AG08396 (cell line): ENCODE measurements at regions not wholly inside any gene's neighbourhood (a gene's known extent, or its start where the extent isn't known, plus 50 kb on each side); places are given as distances from the start of the nearest gene placed in this dataset.

ENCODE experiments used
- DNase-seq: peaks from one replicate; pipeline ENCODE4 v3.0.0; 2012; ENCODE audit warnings: low spot score, mixed read lengths

GRCh38 chr3:163951397-163951987 is 1126.8 kb downstream of the SI start:
- no peak for DNase-seq

- no peak for DNase-seq
Observed at GRCh38 chr3:163946785-163947184, 1131.5 kb downstream of the SI start.

GRCh38 chr3:163943664-163944063 is 1134.6 kb downstream of the SI start:
- DNase-seq = no peak

- DNase-seq = no peak
Observed at GRCh38 chr3:163939926-163940325, 1138.4 kb downstream of the SI start.

- no peak for DNase-seq
Observed at GRCh38 chr3:163936543-163936942, 1141.8 kb downstream of the SI start.

GRCh38 chr3:163935411-163935810 is 1142.9 kb downstream of the SI start:
- no peak for DNase-seq

GRCh38 chr3:163929069-163929652 is 1149.1 kb downstream of the SI start:
- no peak for DNase-seq

- no peak for DNase-seq
Observed at GRCh38 chr3:163927521-163927920, 1150.8 kb downstream of the SI start.

- no peak for DNase-seq
Observed at GRCh38 chr3:163924600-163924999, 1153.7 kb downstream of the SI start.

GRCh38 chr3:163919154-163919553 is 1159.1 kb downstream of the SI start:
- DNase-seq = no peak

GRCh38 chr3:163916596-163917560 is 1161.4 kb downstream of the SI start:
- DNase-seq = no peak

- no peak for DNase-seq
Observed at GRCh38 chr3:163915280-163915679, 1163.0 kb downstream of the SI start.

- no peak for DNase-seq
Observed at GRCh38 chr3:163914567-163914966, 1163.7 kb downstream of the SI start.

GRCh38 chr3:163891771-163892170 is 1186.5 kb downstream of the SI start:
- no peak for DNase-seq

GRCh38 chr3:163890661-163891060 is 1187.6 kb downstream of the SI start:
- no peak for DNase-seq

- no peak for DNase-seq
Observed at GRCh38 chr3:163879172-163879571, 1199.1 kb downstream of the SI start.

GRCh38 chr3:163878396-163878795 is 1199.9 kb downstream of the SI start:
- no peak for DNase-seq

- DNase-seq = no peak
Observed at GRCh38 chr3:163877805-163878204, 1200.5 kb downstream of the SI start.

- DNase-seq = no peak
Observed at GRCh38 chr3:163863146-163863545, 1215.2 kb downstream of the SI start.

GRCh38 chr3:163852233-163852632 is 1226.1 kb downstream of the SI start:
- DNase-seq = no peak

- no peak for DNase-seq
Observed at GRCh38 chr3:163838769-163839168, 1239.5 kb downstream of the SI start.

GRCh38 chr3:163832547-163832946 is 1245.7 kb downstream of the SI start:
- no peak for DNase-seq

GRCh38 chr3:163821841-163822240 is 1256.5 kb downstream of the SI start:
- DNase-seq = no peak
